Activated CD4-positive, alpha-beta T cell treated with anti-CD3 and anti-CD28 coated beads for 24 hours (primary cell): ENCODE measurements at regions not wholly inside any gene's neighbourhood (a gene's known extent, or its start where the extent isn't known, plus 50 kb on each side); places are given as distances from the start of the nearest gene placed in this dataset.
"Not testable (repeated sequence)": the region's sequence is repeated elsewhere in the genome, so short reads cannot be mapped to it uniquely, and the experiment has no call there.

Experiments
- DNase-seq, 2 donors: peaks; one replicate each; pipeline ENCODE4 v3.0.0-alpha.2; 2020; ENCODE audit warnings: low read depth in 2 of 2

GRCh38 chr4:14315129-14315528 lies 687.2 kb upstream of the CPEB2 start:
- DNase-seq, result no peak

- no peak for DNase-seq
Measured at GRCh38 chr4:14317351-14317750, 684.9 kb upstream of the CPEB2 start.

- DNase-seq, result no peak
Measured at GRCh38 chr4:14318671-14319070, 683.6 kb upstream of the CPEB2 start.

GRCh38 chr4:14321723-14322122 lies 680.6 kb upstream of the CPEB2 start:
- no peak for DNase-seq

GRCh38 chr4:14323191-14323590 lies 679.1 kb upstream of the CPEB2 start:
- no peak for DNase-seq

- DNase-seq, result no peak
Measured at GRCh38 chr4:14329228-14329627, 673.1 kb upstream of the CPEB2 start.

- no peak for DNase-seq
Measured at GRCh38 chr4:14333616-14334015, 668.7 kb upstream of the CPEB2 start.

- DNase-seq, result no peak
Measured at GRCh38 chr4:14334166-14334565, 668.1 kb upstream of the CPEB2 start.

GRCh38 chr4:14335872-14336271 lies 666.4 kb upstream of the CPEB2 start:
- DNase-seq, result no peak

- no peak for DNase-seq
Measured at GRCh38 chr4:14336656-14337055, 665.6 kb upstream of the CPEB2 start.

- no peak for DNase-seq
Measured at GRCh38 chr4:14337892-14338584, 664.2 kb upstream of the CPEB2 start.

GRCh38 chr4:14338585-14339265 lies 663.6 kb upstream of the CPEB2 start:
- DNase-seq, result no peak

- no peak for DNase-seq
Measured at GRCh38 chr4:14339715-14340114, 662.6 kb upstream of the CPEB2 start.

- no peak for DNase-seq
Measured at GRCh38 chr4:14340321-14340720, 662.0 kb upstream of the CPEB2 start.

GRCh38 chr4:14343961-14344360 lies 658.3 kb upstream of the CPEB2 start:
- DNase-seq, result no peak

- DNase-seq, result no peak
Measured at GRCh38 chr4:14345356-14345775, 656.9 kb upstream of the CPEB2 start.

GRCh38 chr4:14347526-14347925 lies 654.8 kb upstream of the CPEB2 start:
- no peak for DNase-seq

GRCh38 chr4:14348506-14348905 lies 653.8 kb upstream of the CPEB2 start:
- DNase-seq, result no peak

- DNase-seq, result not testable (repeated sequence)
Measured at GRCh38 chr4:14358544-14359160, 643.6 kb upstream of the CPEB2 start.

- no peak for DNase-seq
Measured at GRCh38 chr4:14359991-14360390, 642.3 kb upstream of the CPEB2 start.

- no peak for DNase-seq
Measured at GRCh38 chr4:14361084-14361483, 641.2 kb upstream of the CPEB2 start.

- no peak for DNase-seq
Measured at GRCh38 chr4:14362385-14362784, 639.9 kb upstream of the CPEB2 start.

GRCh38 chr4:14364953-14365536 lies 637.2 kb upstream of the CPEB2 start:
- no peak for DNase-seq
